HEK293T (cell line): ENCODE measurements at regions not wholly inside any gene's neighbourhood (a gene's known extent, or its start where the extent isn't known, plus 50 kb on each side); places are given as distances from the start of the nearest gene placed in this dataset.

Experiments used
- CTCF ChIA-PET: fragments of 350-600 bp; formaldehyde crosslinking; extraction: SDS; loops from one replicate; lab custom pipeline; 2021; ENCODE audit warnings: antibody characterized with exemption, inconsistent platforms; lab: Yijun Ruan, JAX
- POLR2A ChIA-PET: fragments of 350-600 bp; formaldehyde crosslinking; extraction: SDS; loops from one replicate; lab custom pipeline; 2020; ENCODE audit warnings: antibody characterized with exemption, inconsistent platforms; lab: Yijun Ruan, JAX
- DNase-seq: peaks from one replicate; pipeline ENCODE4 v3.0.0; 2012; ENCODE audit warnings: mixed read lengths; ENCODE audit errors: extremely low spot score
- ARNT ChIP-seq: fragments of 450-650 bp; IDR thresholded peaks from 2 replicates; pipeline ENCODE4 v1.6.1; 2017; ENCODE audit warnings: mild to moderate bottlenecking
- BHLHE40 ChIP-seq: fragments of 450-650 bp; IDR thresholded peaks from 2 replicates; pipeline ENCODE4 v1.6.1; 2016; ENCODE audit warnings: mild to moderate bottlenecking, moderate library complexity, borderline replicate concordance
- CTBP1 ChIP-seq: fragments of 450-650 bp; IDR thresholded peaks from 2 replicates; pipeline ENCODE4 v1.6.1; 2016; ENCODE audit warnings: borderline replicate concordance
- ELF4 ChIP-seq: fragments of 450-650 bp; IDR thresholded peaks from 2 replicates; pipeline ENCODE4 v1.6.1; 2017; ENCODE audit warnings: antibody characterized with exemption
- FOXA1 ChIP-seq: fragments of 450-650 bp; IDR thresholded peaks from 2 replicates; pipeline ENCODE4 v1.6.1; 2016; ENCODE audit warnings: mild to moderate bottlenecking
- FOXK2 ChIP-seq: fragments of 450-650 bp; IDR thresholded peaks from 2 replicates; pipeline ENCODE4 v1.6.1; 2016; ENCODE audit warnings: mild to moderate bottlenecking
- FOXM1 ChIP-seq: fragments of 450-650 bp; IDR thresholded peaks from 2 replicates; pipeline ENCODE4 v1.6.1; 2017; ENCODE audit warnings: mild to moderate bottlenecking, borderline replicate concordance
- HDGF ChIP-seq: fragments of 450-650 bp; IDR thresholded peaks from 2 replicates; pipeline ENCODE4 v1.6.1; 2017; ENCODE audit warnings: antibody characterized with exemption, borderline replicate concordance
- L3MBTL2 ChIP-seq: fragments of 450-650 bp; conservative IDR thresholded peaks from 2 replicates; pipeline ENCODE4 v1.6.1; 2016; ENCODE audit warnings: mild to moderate bottlenecking
- LEF1 ChIP-seq: fragments of 450-650 bp; IDR thresholded peaks from 2 replicates; pipeline ENCODE4 v1.6.1; 2017; ENCODE audit warnings: mild to moderate bottlenecking, borderline replicate concordance
- NFRKB ChIP-seq: fragments of 450-650 bp; IDR thresholded peaks from 2 replicates; pipeline ENCODE4 v1.6.1; 2016; ENCODE audit warnings: mild to moderate bottlenecking, moderate library complexity
- SP1 ChIP-seq: fragments of 450-650 bp; IDR thresholded peaks from 2 replicates; pipeline ENCODE4 v1.6.1; 2017
- SUZ12 ChIP-seq: fragments of 450-650 bp; IDR thresholded peaks from 2 replicates; pipeline ENCODE4 v1.6.1; 2016; ENCODE audit warnings: mild to moderate bottlenecking
- TARDBP ChIP-seq: fragments of 450-650 bp; IDR thresholded peaks from 2 replicates; pipeline ENCODE4 v1.6.1; 2016
- ZNF384 ChIP-seq: fragments of 450-650 bp; IDR thresholded peaks from 2 replicates; pipeline ENCODE4 v1.6.1; 2016
- TF ChIP-seq, protein P1 (sequence below): fragments of 450-650 bp; IDR thresholded peaks from 2 replicates; pipeline ENCODE4 v1.6.1; 2016

GRCh38 chr5:167720259-167720658 is 571.2 kb upstream of the WWC1 start:
- no peak for DNase-seq
- no peak for TF ChIP-seq SP1
- TF ChIP-seq BHLHE40, result no peak
- TF ChIP-seq FOXM1, result no peak
- no peak for TF ChIP-seq L3MBTL2
- no peak for TF ChIP-seq SUZ12
- no peak for TF ChIP-seq LEF1
- no peak for TF ChIP-seq FOXA1
- ChIA-PET CTCF (interaction anchor here (0.5 kb wide), 1 partner anchor 269 kb away, joined by 7 read pairs; no protein-coding TSS in a partner anchor), POLR2A (no interaction called here)

- DNase-seq, result no peak
- ChIA-PET CTCF (no interaction called here), POLR2A (no interaction called here)
- TF ChIP-seq ZNF384 (no peak), FOXM1 (no peak)
Observed at GRCh38 chr5:167720676-167721260, 570.7 kb upstream of the WWC1 start.

- no peak for TF ChIP-seq ELF4
- TF ChIP-seq, protein P1, sequence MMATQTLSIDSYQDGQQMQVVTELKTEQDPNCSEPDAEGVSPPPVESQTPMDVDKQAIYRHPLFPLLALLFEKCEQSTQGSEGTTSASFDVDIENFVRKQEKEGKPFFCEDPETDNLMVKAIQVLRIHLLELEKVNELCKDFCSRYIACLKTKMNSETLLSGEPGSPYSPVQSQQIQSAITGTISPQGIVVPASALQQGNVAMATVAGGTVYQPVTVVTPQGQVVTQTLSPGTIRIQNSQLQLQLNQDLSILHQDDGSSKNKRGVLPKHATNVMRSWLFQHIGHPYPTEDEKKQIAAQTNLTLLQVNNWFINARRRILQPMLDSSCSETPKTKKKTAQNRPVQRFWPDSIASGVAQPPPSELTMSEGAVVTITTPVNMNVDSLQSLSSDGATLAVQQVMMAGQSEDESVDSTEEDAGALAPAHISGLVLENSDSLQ, result no peak
- no peak for TF ChIP-seq ARNT
- TF ChIP-seq TARDBP, result no peak
- no peak for TF ChIP-seq ZNF384
- TF ChIP-seq HDGF, result no peak
- DNase-seq, result no peak
- POLR2A ChIA-PET, result no interaction called here
- CTCF ChIA-PET, result interaction anchor here (1.1 to 1.6 kb wide), 3 partner anchors 10 to 506 kb away, joined by 4 to 6 read pairs (median 5); no protein-coding TSS in a partner anchor
Observed at GRCh38 chr5:167721926-167722440, 569.5 kb upstream of the WWC1 start.

DNA sequence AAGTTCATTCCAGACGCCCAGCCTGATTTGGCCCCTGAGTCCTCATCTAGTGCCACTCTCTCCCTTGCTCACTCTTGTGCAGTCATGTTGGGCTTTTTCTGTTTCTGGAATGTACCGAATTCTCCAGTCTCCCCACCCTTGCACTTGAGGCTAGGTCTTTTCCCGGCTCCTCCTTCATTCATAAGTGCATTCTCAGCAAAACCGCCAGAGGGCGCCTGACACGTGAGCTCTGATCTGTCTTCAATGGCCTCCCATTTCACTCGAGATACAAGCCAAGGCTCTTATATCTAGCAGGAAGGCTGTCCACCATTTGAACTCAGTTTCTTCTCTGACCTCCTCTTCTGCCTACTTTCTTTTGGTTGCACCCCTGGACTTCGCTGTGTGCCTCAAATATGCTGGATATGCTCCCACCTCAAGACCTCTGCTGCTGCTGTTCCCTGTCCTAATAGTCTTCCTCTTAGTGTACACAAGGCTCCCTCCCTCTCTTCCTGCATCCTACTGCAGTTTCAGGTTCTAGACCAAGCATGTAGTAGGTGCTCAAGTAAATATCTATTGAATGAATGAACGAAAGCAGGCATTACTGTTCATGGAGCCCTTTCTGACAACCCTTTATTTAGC is 568.1 kb upstream of the WWC1 start:
- no peak for TF ChIP-seq FOXK2
- TF ChIP-seq ARNT, result no peak
- TF ChIP-seq L3MBTL2, result peak; percentile 57
- DNase-seq, result peak; percentile 85
- ChIA-PET CTCF (interaction anchor here (0.6 to 1.6 kb wide), 6 partner anchors 10 to 339 kb away, joined by 3 to 6 read pairs (median 3); no protein-coding TSS in a partner anchor), POLR2A (no interaction called here)

DNA sequence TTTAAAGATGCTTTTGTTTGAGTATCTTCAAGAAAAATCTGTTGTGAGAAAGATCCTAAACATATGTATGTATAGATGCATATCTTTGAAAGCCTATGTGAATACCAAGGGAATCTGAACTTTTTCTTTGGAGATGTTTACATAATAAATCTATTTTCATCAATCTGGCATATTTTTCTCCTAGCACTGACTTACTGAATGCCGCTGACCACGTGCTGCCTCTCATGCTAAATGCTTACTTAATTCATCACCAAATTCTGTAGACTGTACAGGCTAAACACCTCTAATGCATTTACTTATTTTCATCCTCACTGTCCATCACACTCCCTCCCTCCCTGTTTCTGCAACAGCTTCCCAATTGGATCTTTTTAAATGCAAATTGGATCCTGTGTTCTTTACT is 566.2 kb upstream of the WWC1 start:
- no peak for TF ChIP-seq SUZ12
- no peak for TF ChIP-seq FOXM1
- TF ChIP-seq, protein P1, result no peak
- no peak for TF ChIP-seq HDGF
- TF ChIP-seq BHLHE40, result no peak
- TF ChIP-seq NFRKB, result no peak
- no peak for TF ChIP-seq FOXA1
- TF ChIP-seq SP1, result no peak
- no peak for TF ChIP-seq ARNT
- no peak for TF ChIP-seq L3MBTL2
- CTCF ChIA-PET, result no interaction called here
- DNase-seq, result no peak

GRCh38 chr5:167725741-167726140 is 565.7 kb upstream of the WWC1 start:
- ChIA-PET CTCF (no interaction called here), POLR2A (no interaction called here)
- no peak for DNase-seq
- TF ChIP-seq CTBP1 (no peak), FOXA1 (no peak), L3MBTL2 (no peak), FOXM1 (no peak), BHLHE40 (no peak), ZNF384 (no peak), ELF4 (no peak), HDGF (no peak), LEF1 (no peak), TARDBP (no peak), FOXK2 (no peak), NFRKB (no peak), SP1 (no peak), ARNT (no peak), SUZ12 (no peak)
- TF ChIP-seq, protein P1, result no peak

More for the DNA sequence above, 566.2 kb upstream of the WWC1 start:
- POLR2A ChIA-PET, result no interaction called here

- ChIA-PET CTCF (interaction anchor here (0.6 kb wide), 1 partner anchor 215 kb away, joined by 3 read pairs; no protein-coding TSS in a partner anchor), POLR2A (no interaction called here)
- DNase-seq, result no peak
- TF ChIP-seq CTBP1 (no peak), TARDBP (no peak), BHLHE40 (no peak), HDGF (no peak)
- TF ChIP-seq, protein P1, result no peak
Observed at GRCh38 chr5:167726642-167727041, 564.8 kb upstream of the WWC1 start.
